Esophagus (tissue), 2 donors: ENCODE measurements at regions not wholly inside any gene's neighbourhood (a gene's known extent, or its start where the extent isn't known, plus 50 kb on each side); places are given as distances from the start of the nearest gene placed in this dataset.
A peak's percentile ranks its signal among the peaks of the same experiment; 100 is the strongest.

Experiments used
- H3K27ac ChIP-seq, 2 donors: one replicate each; pipeline ENCODE4 v1.5.1; 2013; ENCODE audit warnings: low read depth in 2 of 2, mild to moderate bottlenecking in 2 of 2, inconsistent platforms in 1 of 2, low read length in 1 of 2, moderate library complexity in 1 of 2
- H3K27me3 ChIP-seq, 2 donors: one replicate each; pipeline ENCODE4 v1.6.1; 2013; ENCODE audit warnings: low read length in 2 of 2, control low read depth in 1 of 2, mild to moderate bottlenecking in 1 of 2; ENCODE audit not compliant: insufficient read depth in 2 of 2, control insufficient read depth in 1 of 2
- H3K36me3 ChIP-seq, 2 donors: one replicate each; pipeline ENCODE4 v1.6.1; 2013; ENCODE audit warnings: low read length in 1 of 2; ENCODE audit not compliant: control insufficient read depth in 2 of 2, insufficient read depth in 2 of 2
- H3K4me1 ChIP-seq, 2 donors: one replicate each; pipeline ENCODE4 v1.6.1; 2013; ENCODE audit warnings: low read length in 1 of 2; ENCODE audit not compliant: control insufficient read depth in 2 of 2, insufficient read depth in 2 of 2
- H3K4me3 ChIP-seq, 2 donors: one replicate each; pipeline ENCODE4 v1.5.1; 2013; ENCODE audit warnings: low read length in 2 of 2, mild to moderate bottlenecking in 2 of 2, low read depth in 1 of 2, moderate library complexity in 1 of 2
- H3K9me3 ChIP-seq, 2 donors: one replicate each; pipeline ENCODE4 v1.6.1; 2013; ENCODE audit warnings: mild to moderate bottlenecking in 2 of 2, low read depth in 1 of 2, low read length in 1 of 2, moderate library complexity in 1 of 2; ENCODE audit not compliant: control insufficient read depth in 2 of 2, insufficient read depth in 1 of 2
- WGBS, 2 donors: extraction: QIAGEN DNeasy Blood & Tissue Kit; methylation state at CpG; one replicate each; pipeline ENCODE4 v1.1.7; 2013; 5-methylcytosine and 5-hydroxymethylcytosine counted together
- donor health status: healthy with polysubstance abuse.
- donor health status: Bipolar disorder and iron deficiency.

DNA sequence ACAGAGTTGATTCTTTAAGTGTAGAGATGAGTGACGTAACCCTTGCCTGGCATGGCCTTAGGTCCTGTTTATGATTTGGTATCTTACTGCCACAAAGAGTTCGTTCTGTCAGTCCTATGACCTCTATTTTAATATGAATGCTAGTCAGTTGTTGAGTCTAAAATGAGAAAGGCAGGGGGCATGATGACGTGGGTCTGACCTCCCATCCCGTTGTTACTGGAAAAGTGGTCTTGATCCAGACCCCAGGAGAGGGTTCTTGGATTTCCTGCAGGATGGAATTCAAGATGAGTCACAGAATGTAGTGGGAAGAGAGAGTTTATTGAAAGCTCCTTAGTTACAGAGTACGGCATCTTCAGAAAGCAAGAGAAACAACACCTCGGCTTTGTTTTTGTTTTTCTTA is 317.0 kb upstream of the COBL start:
- no peaks in the 10 kb centered on the region for H3K27me3 ChIP-seq
- H3K27ac ChIP-seq, result no peak overlapping the region
- H3K4me1 ChIP-seq, result no peaks in the 10 kb centered on the region
- peaks cover 3 to 4% of the 10 kb centered on the region in 2 donors for H3K9me3 ChIP-seq
- no peaks in the 10 kb centered on the region for H3K36me3 ChIP-seq
- H3K4me3 ChIP-seq, result no peak overlapping the region
- WGBS, 2 donors, result 73 to 81% methylated on average over 6 of the region's 6 CpGs

DNA sequence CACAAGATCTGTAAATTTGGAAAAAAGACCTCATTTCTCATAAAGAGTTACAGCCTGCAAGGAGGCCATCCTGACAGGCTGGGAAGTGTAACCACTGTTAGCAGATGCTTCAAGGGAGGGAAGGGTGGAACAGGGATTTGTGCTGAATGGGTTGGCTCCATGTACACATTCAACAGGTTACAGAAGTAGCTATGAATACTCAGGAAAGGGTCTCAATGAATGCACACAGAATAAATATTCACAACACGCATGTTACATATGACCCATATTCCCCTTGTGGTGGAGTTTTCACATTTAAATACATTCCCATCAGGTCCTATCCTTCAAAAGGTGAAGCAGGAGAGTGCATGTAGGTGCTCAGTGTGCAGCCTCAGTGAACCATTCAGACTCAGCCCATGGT is 316.4 kb upstream of the COBL start:
- H3K9me3 ChIP-seq, result peaks cover 3 to 4% of the 10 kb centered on the region in 2 donors
- 98 to 100% methylated on average over 1 of the region's 1 CpG for WGBS, 2 donors
- H3K36me3 ChIP-seq, result no peaks in the 10 kb centered on the region
- no peaks in the 10 kb centered on the region for H3K27me3 ChIP-seq
- no peak overlapping the region for H3K4me3 ChIP-seq
- no peaks in the 10 kb centered on the region for H3K4me1 ChIP-seq
- H3K27ac ChIP-seq, result no peak overlapping the region

DNA sequence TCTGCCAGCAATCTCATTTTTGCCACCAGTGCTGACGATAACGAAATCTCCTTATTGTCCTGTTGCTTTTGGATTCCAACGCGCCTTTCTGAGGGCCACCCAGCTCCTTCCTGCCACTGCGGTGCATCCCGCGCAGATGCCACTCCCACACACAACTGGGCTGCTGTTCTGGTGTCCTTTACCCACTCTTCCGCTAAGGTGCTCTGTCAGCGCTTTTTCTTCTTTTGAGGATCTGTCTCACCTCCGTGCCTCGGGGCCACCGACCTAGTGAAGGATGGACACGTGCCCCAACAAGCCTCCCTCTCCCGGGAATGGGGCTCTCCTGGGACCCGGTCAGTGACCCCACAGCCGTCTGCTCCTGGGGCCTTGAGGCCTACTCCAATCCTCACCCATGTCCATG is 314.3 kb upstream of the COBL start:
- Histone ChIP-seq H3K9me3 (peaks cover 4 to 7% of the 10 kb centered on the region in 2 donors), H3K36me3 (no peaks in the 10 kb centered on the region), H3K27me3 (no peaks in the 10 kb centered on the region), H3K4me1 (no peaks in the 10 kb centered on the region), H3K4me3 (no peak overlapping the region), H3K27ac (no peak overlapping the region)
- WGBS, 2 donors, result 93 to 96% methylated on average over 16 of the region's 16 CpGs

DNA sequence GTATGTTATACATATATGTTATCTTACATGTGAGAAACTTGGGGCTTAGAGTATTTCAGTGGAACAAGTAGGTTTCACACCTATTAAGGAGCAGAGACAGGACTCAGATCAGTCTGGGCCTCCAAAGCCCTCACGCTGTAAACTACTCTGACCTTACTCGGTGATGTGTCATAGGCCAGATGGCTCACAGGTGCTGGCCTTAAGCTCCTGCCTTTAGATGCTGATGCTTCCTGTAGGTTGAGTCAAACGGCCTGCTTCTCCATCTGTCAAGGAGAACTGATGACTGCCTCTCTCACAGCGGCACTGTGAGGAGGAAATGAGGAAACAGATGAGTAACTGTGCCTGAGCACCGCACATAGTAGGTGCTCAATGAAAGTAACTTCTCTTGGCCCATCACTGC is 312.6 kb upstream of the COBL start:
- Histone ChIP-seq H3K27me3 (no peaks in the 10 kb centered on the region), H3K9me3 (peaks cover 4 to 7% of the 10 kb centered on the region in 2 donors), H3K4me3 (no peak overlapping the region), H3K36me3 (no peaks in the 10 kb centered on the region), H3K27ac (no peak overlapping the region), H3K4me1 (no peaks in the 10 kb centered on the region)
- 72 to 78% methylated on average over 5 of the region's 5 CpGs for WGBS, 2 donors

DNA sequence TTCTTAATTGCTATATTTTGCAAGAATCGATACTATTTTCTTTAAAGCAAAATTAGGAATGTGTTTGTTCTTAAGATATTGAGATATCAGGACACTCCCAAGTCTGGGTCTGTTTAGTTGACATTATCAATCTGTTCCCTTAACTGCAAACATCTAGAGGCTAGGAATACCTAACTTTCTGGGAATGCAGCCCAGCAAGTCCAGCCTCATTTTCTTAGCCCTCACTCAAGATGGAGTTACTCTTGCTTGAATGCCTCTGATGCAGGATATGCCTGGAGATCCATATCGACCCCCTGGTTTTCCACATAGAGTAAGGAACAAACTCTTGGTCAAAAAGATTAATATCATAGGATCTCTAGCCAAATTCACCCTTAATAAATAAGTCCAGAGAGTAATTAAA is 305.3 kb upstream of the COBL start:
- H3K36me3 ChIP-seq, result no peaks in the 10 kb centered on the region
- H3K4me1 ChIP-seq, result no peaks in the 10 kb centered on the region
- H3K27ac ChIP-seq, result no peak overlapping the region
- peaks cover 0 to 6% of the 10 kb centered on the region in 2 donors for H3K9me3 ChIP-seq
- WGBS, 2 donors, result 77 to 81% methylated on average over 2 of the region's 2 CpGs
- H3K4me3 ChIP-seq, result no peak overlapping the region
- no peaks in the 10 kb centered on the region for H3K27me3 ChIP-seq

DNA sequence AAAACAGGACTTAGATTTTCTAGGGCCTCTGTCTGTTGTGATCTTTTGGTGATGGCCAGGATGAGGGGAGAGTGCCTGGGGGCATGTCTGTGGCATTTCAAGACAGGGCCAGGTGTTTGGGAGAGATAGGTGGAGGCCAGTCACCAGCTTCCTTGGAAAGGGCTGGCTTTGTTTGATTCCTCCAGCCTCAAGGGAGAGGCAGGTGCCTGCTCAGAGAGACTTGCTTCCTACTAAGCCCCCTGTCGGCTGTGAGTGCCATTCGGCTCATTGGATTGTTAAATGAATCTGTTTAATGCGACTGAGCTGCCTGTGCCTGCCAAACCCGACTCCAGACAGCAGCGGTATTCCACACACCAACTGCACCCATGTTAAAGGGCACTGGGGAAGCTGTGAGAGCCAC is 304.1 kb upstream of the COBL start:
- no peaks in the 10 kb centered on the region for H3K36me3 ChIP-seq
- H3K27ac ChIP-seq, result no peak overlapping the region
- H3K9me3 ChIP-seq, result peaks cover 0 to 2% of the 10 kb centered on the region in 2 donors
- H3K4me3 ChIP-seq, result no peak overlapping the region
- no peaks in the 10 kb centered on the region for H3K4me1 ChIP-seq
- no peaks in the 10 kb centered on the region for H3K27me3 ChIP-seq
- 41 to 57% methylated on average over 5 of the region's 5 CpGs for WGBS, 2 donors

DNA sequence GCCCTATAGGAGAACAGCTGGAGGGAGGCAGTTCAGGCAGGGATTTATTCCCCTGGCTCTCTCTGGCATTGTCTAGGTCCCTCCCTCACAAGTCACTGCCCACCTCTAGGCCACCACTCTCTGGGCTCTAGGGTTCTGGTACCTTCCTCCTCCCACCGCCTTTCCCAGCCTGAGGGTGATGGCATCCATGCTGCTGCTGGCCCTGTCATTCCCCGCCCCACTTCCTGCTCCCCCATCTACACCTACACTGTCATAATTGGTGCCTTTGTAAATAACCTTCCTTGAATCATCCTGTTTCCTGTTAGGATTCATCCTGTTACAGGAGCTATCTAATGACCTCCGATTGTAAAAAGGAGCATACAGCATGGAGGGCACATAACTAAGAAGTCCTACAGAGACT is 303.3 kb upstream of the COBL start:
- Histone ChIP-seq H3K9me3 (peaks cover 0 to 2% of the 10 kb centered on the region in 2 donors), H3K36me3 (no peaks in the 10 kb centered on the region), H3K4me1 (no peaks in the 10 kb centered on the region), H3K4me3 (no peak overlapping the region), H3K27me3 (no peaks in the 10 kb centered on the region), H3K27ac (no peak overlapping the region)
- 77 to 86% methylated on average over 3 of the region's 3 CpGs for WGBS, 2 donors

DNA sequence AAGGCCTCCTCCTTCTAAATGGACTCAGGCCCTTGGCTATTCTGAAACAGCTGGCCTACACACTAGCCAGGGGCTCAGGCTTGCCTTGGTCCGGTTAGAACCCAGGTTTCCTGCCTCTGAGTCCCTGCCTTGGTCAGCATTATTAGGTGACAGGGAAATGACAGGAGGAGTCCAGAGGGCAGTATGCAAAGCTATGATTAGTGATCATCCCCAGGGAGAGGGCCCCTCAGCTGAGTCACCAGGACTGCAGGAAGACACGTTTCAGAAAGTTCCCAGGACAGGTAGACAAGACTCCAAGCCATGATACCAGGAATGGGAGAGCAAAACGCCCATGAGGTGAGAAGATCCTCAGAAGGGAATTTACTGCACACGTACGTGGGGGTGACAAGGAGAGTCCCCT is 301.1 kb upstream of the COBL start:
- Histone ChIP-seq H3K36me3 (no peaks in the 10 kb centered on the region), H3K27me3 (no peaks in the 10 kb centered on the region), H3K27ac (no peak overlapping the region), H3K4me3 (no peak overlapping the region), H3K4me1 (no peaks in the 10 kb centered on the region), H3K9me3 (peaks cover 0 to 2% of the 10 kb centered on the region in 2 donors)
- WGBS, 2 donors, result 60 to 77% methylated on average over 5 of the region's 5 CpGs

DNA sequence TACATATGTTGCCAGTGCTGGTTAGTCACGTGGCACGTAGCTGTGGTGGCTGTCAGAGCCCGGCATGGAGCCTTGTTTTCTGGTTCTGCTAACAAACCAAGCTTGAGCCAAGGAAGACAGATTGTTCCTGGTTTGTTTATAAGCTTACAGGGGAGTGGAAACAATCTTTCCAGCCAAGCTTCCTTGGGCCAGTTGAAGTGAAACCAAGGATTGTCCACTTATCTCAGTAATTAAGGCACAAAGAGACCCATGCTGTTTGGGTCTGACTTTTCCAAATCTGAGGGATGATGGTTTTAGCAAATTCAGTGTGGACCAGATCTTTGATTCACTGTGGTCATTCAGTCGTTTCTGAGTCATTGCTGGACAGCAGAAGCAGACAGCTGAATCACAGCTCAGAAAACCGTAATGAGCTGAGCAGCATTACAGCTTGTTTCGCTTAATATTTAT is 297.3 kb upstream of the COBL start:
- H3K4me3 ChIP-seq, result no peak overlapping the region
- H3K9me3 ChIP-seq, result no peaks in the 10 kb centered on the region
- peak overlapping the region in 1 of 2 donors; percentile 53 for H3K27ac ChIP-seq
- no peaks in the 10 kb centered on the region for H3K4me1 ChIP-seq
- H3K36me3 ChIP-seq, result no peaks in the 10 kb centered on the region
- WGBS, 2 donors, result 42 to 55% methylated on average over 6 of the region's 6 CpGs
- H3K27me3 ChIP-seq, result no peaks in the 10 kb centered on the region

DNA sequence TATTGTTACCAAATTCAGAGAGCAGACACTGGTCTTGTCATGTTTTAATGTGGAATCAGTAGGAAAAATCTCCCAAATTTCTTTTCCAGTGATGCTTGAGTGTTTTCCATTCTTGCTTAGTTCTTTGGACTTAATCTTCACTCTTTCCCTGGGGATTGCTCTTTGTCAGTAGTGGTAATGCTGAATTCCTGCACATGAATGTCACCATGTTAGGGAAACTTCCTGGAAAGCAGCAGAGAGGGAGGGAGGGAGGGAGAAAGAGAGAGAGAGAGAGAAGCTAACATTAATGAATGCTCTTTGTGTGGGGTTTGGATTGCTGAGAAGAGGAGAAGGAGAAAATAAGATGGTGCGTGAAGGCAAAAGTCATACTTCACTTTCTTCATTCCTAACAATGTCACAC is 295.3 kb upstream of the COBL start:
- H3K36me3 ChIP-seq, result no peaks in the 10 kb centered on the region
- 46 to 76% methylated on average over 1 of the region's 1 CpG for WGBS, 2 donors
- H3K27me3 ChIP-seq, result no peaks in the 10 kb centered on the region
- H3K9me3 ChIP-seq, result no peaks in the 10 kb centered on the region
- no peak overlapping the region for H3K27ac ChIP-seq
- no peaks in the 10 kb centered on the region for H3K4me1 ChIP-seq
- no peak overlapping the region for H3K4me3 ChIP-seq
